ENCODE measurements at regions not wholly inside any gene's neighbourhood (a gene's known extent, or its start where the extent isn't known, plus 50 kb on each side); places are given as distances from the start of the nearest gene placed in this dataset.

DNA sequence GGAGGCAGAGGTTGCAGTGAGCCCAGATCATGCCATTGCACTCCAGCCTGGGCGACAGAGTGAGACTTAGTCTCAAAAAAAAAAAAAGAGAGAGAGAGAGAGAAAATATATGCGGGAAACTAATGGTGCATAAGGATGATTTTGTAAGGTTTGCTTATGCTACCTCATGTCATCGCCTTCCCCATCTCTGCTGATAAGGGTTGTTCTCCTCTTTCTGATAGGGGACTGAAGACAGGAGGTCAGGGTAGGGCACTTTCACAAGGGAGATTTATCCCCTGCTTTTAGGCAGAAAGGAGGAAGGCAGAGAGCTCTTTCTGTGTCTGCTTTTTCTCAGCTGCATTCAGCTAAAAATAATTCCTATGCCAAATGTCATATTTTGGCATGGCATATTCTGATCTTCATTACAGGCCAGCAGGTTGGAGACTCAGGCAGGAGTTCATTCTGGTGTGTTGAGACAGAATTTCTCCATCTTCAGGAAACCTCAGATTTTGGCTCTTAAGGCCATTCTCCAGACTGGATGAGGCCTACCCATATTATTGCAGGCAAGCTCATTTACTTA, 220.2 kb downstream of the AUH start:
- no peak for TF ChIP-seq ZNF114 (CRISPR knock-in tag; IDR thresholded peaks at IDR 0.05)
- TF ChIP-seq EZH2phosphoT487 (IDR thresholded peaks at IDR 0.05; ENCODE audit: unreplicated experiment): no peak
- TF ChIP-seq STAT1 (IDR thresholded peaks at IDR 0.05; ENCODE audit: unreplicated experiment): no peak
- TF ChIP-seq POLR2AphosphoS5 (IDR thresholded peaks at IDR 0.05; ENCODE audit: low read depth): no peak
- no peak for TF ChIP-seq CTCF (conservative IDR thresholded peaks at IDR 0.05; ENCODE audit: low read depth in 2 of 2)
- no peak for TF ChIP-seq CREB1 (CRISPR knock-in tag; IDR thresholded peaks at IDR 0.05; ENCODE audit: low read depth)
- TF ChIP-seq EZH2 (IDR thresholded peaks at IDR 0.05; ENCODE audit: low read depth, unreplicated experiment): no peak
- no peak for TF ChIP-seq JUNB (IDR thresholded peaks at IDR 0.05; ENCODE audit: unreplicated experiment)
- TF ChIP-seq, protein P1, sequence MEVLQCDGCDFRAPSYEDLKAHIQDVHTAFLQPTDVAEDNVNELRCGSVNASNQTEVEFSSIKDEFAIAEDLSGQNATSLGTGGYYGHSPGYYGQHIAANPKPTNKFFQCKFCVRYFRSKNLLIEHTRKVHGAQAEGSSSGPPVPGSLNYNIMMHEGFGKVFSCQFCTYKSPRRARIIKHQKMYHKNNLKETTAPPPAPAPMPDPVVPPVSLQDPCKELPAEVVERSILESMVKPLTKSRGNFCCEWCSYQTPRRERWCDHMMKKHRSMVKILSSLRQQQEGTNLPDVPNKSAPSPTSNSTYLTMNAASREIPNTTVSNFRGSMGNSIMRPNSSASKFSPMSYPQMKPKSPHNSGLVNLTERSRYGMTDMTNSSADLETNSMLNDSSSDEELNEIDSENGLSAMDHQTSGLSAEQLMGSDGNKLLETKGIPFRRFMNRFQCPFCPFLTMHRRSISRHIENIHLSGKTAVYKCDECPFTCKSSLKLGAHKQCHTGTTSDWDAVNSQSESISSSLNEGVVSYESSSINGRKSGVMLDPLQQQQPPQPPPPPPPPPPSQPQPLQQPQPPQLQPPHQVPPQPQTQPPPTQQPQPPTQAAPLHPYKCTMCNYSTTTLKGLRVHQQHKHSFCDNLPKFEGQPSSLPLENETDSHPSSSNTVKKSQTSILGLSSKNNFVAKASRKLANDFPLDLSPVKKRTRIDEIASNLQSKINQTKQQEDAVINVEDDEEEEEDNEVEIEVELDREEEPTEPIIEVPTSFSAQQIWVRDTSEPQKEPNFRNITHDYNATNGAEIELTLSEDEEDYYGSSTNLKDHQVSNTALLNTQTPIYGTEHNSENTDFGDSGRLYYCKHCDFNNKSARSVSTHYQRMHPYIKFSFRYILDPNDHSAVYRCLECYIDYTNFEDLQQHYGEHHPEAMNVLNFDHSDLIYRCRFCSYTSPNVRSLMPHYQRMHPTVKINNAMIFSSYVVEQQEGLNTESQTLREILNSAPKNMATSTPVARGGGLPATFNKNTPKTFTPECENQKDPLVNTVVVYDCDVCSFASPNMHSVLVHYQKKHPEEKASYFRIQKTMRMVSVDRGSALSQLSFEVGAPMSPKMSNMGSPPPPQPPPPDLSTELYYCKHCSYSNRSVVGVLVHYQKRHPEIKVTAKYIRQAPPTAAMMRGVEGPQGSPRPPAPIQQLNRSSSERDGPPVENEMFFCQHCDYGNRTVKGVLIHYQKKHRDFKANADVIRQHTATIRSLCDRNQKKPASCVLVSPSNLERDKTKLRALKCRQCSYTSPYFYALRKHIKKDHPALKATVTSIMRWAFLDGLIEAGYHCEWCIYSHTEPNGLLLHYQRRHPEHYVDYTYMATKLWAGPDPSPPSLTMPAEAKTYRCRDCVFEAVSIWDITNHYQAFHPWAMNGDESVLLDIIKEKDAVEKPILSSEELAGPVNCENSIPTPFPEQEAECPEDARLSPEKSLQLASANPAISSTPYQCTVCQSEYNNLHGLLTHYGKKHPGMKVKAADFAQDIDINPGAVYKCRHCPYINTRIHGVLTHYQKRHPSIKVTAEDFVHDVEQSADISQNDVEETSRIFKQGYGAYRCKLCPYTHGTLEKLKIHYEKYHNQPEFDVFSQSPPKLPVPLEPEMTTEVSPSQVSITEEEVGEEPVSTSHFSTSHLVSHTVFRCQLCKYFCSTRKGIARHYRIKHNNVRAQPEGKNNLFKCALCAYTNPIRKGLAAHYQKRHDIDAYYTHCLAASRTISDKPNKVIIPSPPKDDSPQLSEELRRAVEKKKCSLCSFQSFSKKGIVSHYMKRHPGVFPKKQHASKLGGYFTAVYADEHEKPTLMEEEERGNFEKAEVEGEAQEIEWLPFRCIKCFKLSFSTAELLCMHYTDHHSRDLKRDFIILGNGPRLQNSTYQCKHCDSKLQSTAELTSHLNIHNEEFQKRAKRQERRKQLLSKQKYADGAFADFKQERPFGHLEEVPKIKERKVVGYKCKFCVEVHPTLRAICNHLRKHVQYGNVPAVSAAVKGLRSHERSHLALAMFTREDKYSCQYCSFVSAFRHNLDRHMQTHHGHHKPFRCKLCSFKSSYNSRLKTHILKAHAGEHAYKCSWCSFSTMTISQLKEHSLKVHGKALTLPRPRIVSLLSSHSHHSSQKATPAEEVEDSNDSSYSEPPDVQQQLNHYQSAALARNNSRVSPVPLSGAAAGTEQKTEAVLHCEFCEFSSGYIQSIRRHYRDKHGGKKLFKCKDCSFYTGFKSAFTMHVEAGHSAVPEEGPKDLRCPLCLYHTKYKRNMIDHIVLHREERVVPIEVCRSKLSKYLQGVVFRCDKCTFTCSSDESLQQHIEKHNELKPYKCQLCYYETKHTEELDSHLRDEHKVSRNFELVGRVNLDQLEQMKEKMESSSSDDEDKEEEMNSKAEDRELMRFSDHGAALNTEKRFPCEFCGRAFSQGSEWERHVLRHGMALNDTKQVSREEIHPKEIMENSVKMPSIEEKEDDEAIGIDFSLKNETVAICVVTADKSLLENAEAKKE (CRISPR knock-in tag; IDR thresholded peaks at IDR 0.05): no peak
- no peak for TF ChIP-seq ETS1 (IDR thresholded peaks at IDR 0.05)
- TF ChIP-seq, protein P2, sequence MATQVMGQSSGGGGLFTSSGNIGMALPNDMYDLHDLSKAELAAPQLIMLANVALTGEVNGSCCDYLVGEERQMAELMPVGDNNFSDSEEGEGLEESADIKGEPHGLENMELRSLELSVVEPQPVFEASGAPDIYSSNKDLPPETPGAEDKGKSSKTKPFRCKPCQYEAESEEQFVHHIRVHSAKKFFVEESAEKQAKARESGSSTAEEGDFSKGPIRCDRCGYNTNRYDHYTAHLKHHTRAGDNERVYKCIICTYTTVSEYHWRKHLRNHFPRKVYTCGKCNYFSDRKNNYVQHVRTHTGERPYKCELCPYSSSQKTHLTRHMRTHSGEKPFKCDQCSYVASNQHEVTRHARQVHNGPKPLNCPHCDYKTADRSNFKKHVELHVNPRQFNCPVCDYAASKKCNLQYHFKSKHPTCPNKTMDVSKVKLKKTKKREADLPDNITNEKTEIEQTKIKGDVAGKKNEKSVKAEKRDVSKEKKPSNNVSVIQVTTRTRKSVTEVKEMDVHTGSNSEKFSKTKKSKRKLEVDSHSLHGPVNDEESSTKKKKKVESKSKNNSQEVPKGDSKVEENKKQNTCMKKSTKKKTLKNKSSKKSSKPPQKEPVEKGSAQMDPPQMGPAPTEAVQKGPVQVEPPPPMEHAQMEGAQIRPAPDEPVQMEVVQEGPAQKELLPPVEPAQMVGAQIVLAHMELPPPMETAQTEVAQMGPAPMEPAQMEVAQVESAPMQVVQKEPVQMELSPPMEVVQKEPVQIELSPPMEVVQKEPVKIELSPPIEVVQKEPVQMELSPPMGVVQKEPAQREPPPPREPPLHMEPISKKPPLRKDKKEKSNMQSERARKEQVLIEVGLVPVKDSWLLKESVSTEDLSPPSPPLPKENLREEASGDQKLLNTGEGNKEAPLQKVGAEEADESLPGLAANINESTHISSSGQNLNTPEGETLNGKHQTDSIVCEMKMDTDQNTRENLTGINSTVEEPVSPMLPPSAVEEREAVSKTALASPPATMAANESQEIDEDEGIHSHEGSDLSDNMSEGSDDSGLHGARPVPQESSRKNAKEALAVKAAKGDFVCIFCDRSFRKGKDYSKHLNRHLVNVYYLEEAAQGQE (IDR thresholded peaks at IDR 0.05; ENCODE audit: unreplicated experiment): no peak
- no peak for TF ChIP-seq ZNF331 (CRISPR knock-in tag; IDR thresholded peaks at IDR 0.05; ENCODE audit: low read depth)
- TF ChIP-seq NANOG (IDR thresholded peaks at IDR 0.05; ENCODE audit: borderline replicate concordance): no peak
- H2AFZ ChIP-seq: no peak overlapping the region
- ATAC-seq (no peak), DNase-seq (ENCODE audit: low spot score) (no peak)
- H3K4me3 ChIP-seq: no peak overlapping the region
- no peaks in the 10 kb centered on the region for H3K4me1 ChIP-seq (ENCODE audit: insufficient read depth)
- no peaks in the 10 kb centered on the region for H3K36me3 ChIP-seq (ENCODE audit: insufficient read depth)
- H3K4me2 ChIP-seq: no peak overlapping the region
- Mint-ChIP-seq H3K27ac (no peak overlapping the region), H3K4me3 (no peak overlapping the region), H3K27me3 (ENCODE audit: insufficient read depth, low read depth, poor library complexity) (peaks cover 5% of the 10 kb centered on the region), H3K36me3 (ENCODE audit: low read depth) (no peaks in the 10 kb centered on the region; the same call in 2 of the 3 replicates), H3K9me3 (peaks cover 8% of the 10 kb centered on the region; the same call in 2 of the 3 replicates), H3K4me1 (peaks cover 12% of the 10 kb centered on the region)
- H3F3A ChIP-seq (replicated peaks; ENCODE audit: low read depth): no peaks in the 10 kb centered on the region
- H3K27ac ChIP-seq (ENCODE audit: low read depth): no peak overlapping the region
- H3K27me3 ChIP-seq (ENCODE audit: insufficient read depth): no peaks in the 10 kb centered on the region
- H3K9me2 ChIP-seq (ENCODE audit: insufficient read depth): no peaks in the 10 kb centered on the region
- H3K79me2 ChIP-seq (replicated peaks; ENCODE audit: insufficient read depth): no peaks in the 10 kb centered on the region
- no peaks in the 10 kb centered on the region for H4K20me1 ChIP-seq (replicated peaks; ENCODE audit: insufficient read depth)
